ENCODE measurements at regions not wholly inside any gene's neighbourhood (a gene's known extent, or its start where the extent isn't known, plus 50 kb on each side); places are given as distances from the start of the nearest gene placed in this dataset.

- Histone ChIP-seq H3K36me3 (ENCODE audit: control insufficient read depth in 4 of 4, insufficient read depth in 3 of 4, low read depth in 1 of 4, low read length in 3 of 4) (no peaks in the 10 kb centered on the region), H3K4me1 (ENCODE audit: control insufficient read depth in 4 of 4, insufficient read depth in 4 of 4, low read length in 3 of 4) (peaks cover 0 to 6% (median 4%) of the 10 kb centered on the region in 4 donors), H3K9me3 (ENCODE audit: control insufficient read depth in 4 of 4, low read length in 3 of 4) (no peaks in the 10 kb centered on the region), H3K27ac (ENCODE audit: low read depth in 1 of 2, low read length in 2 of 2) (no peak overlapping the region), H3K4me3 (ENCODE audit: low read depth in 1 of 3, low read length in 3 of 3) (no peak overlapping the region), H3K9ac (ENCODE audit: low read depth in 1 of 2, low read length in 2 of 2) (no peak overlapping the region), H3K27me3 (ENCODE audit: control insufficient read depth in 4 of 4, insufficient read depth in 4 of 4, low read length in 3 of 4) (peaks cover 0 to 9% (median 0%) of the 10 kb centered on the region in 4 donors)
- DNase-seq (ENCODE audit: low spot score) = peak; percentile 74
- no peak for TF ChIP-seq TAF1 (conservative IDR thresholded peaks at IDR 0.05)
- TF ChIP-seq RAD21 (IDR thresholded peaks at IDR 0.05) = peak; percentile 82 to 89
- TF ChIP-seq, protein P1, sequence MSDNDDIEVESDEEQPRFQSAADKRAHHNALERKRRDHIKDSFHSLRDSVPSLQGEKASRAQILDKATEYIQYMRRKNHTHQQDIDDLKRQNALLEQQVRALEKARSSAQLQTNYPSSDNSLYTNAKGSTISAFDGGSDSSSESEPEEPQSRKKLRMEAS (IDR thresholded peaks at IDR 0.05) = peak; percentile 53
- peak; percentile 87 for TF ChIP-seq NR2F2 (IDR thresholded peaks at IDR 0.05)
- no peak for TF ChIP-seq GABPA (IDR thresholded peaks at IDR 0.05 in 1 of 2, conservative IDR thresholded peaks at IDR 0.05 in 1 of 2)
- TF ChIP-seq RXRA (IDR thresholded peaks at IDR 0.05) = peak; percentile 18 to 33
- TF ChIP-seq, protein P2, sequence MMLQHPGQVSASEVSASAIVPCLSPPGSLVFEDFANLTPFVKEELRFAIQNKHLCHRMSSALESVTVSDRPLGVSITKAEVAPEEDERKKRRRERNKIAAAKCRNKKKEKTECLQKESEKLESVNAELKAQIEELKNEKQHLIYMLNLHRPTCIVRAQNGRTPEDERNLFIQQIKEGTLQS (IDR thresholded peaks at IDR 0.05) = no peak
- TF ChIP-seq FOXA2 (IDR thresholded peaks at IDR 0.05) = no peak
- no peak for TF ChIP-seq EGR1 (IDR thresholded peaks at IDR 0.05; ENCODE audit: low read depth in 2 of 2)
- TF ChIP-seq, protein P3, sequence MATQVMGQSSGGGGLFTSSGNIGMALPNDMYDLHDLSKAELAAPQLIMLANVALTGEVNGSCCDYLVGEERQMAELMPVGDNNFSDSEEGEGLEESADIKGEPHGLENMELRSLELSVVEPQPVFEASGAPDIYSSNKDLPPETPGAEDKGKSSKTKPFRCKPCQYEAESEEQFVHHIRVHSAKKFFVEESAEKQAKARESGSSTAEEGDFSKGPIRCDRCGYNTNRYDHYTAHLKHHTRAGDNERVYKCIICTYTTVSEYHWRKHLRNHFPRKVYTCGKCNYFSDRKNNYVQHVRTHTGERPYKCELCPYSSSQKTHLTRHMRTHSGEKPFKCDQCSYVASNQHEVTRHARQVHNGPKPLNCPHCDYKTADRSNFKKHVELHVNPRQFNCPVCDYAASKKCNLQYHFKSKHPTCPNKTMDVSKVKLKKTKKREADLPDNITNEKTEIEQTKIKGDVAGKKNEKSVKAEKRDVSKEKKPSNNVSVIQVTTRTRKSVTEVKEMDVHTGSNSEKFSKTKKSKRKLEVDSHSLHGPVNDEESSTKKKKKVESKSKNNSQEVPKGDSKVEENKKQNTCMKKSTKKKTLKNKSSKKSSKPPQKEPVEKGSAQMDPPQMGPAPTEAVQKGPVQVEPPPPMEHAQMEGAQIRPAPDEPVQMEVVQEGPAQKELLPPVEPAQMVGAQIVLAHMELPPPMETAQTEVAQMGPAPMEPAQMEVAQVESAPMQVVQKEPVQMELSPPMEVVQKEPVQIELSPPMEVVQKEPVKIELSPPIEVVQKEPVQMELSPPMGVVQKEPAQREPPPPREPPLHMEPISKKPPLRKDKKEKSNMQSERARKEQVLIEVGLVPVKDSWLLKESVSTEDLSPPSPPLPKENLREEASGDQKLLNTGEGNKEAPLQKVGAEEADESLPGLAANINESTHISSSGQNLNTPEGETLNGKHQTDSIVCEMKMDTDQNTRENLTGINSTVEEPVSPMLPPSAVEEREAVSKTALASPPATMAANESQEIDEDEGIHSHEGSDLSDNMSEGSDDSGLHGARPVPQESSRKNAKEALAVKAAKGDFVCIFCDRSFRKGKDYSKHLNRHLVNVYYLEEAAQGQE (IDR thresholded peaks at IDR 0.05) = peak; percentile 44
- TF ChIP-seq, protein P4, sequence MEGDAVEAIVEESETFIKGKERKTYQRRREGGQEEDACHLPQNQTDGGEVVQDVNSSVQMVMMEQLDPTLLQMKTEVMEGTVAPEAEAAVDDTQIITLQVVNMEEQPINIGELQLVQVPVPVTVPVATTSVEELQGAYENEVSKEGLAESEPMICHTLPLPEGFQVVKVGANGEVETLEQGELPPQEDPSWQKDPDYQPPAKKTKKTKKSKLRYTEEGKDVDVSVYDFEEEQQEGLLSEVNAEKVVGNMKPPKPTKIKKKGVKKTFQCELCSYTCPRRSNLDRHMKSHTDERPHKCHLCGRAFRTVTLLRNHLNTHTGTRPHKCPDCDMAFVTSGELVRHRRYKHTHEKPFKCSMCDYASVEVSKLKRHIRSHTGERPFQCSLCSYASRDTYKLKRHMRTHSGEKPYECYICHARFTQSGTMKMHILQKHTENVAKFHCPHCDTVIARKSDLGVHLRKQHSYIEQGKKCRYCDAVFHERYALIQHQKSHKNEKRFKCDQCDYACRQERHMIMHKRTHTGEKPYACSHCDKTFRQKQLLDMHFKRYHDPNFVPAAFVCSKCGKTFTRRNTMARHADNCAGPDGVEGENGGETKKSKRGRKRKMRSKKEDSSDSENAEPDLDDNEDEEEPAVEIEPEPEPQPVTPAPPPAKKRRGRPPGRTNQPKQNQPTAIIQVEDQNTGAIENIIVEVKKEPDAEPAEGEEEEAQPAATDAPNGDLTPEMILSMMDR (IDR thresholded peaks at IDR 0.05; ENCODE audit: low read depth, low read length, missing input control) = peak; percentile 84
- TF ChIP-seq SP1 (IDR thresholded peaks at IDR 0.05) = no peak
- TF ChIP-seq JUND (IDR thresholded peaks at IDR 0.05) = no peak
- no peak for TF ChIP-seq HNF4G (IDR thresholded peaks at IDR 0.05)
- no peak for TF ChIP-seq HNF4A (conservative IDR thresholded peaks at IDR 0.05)
- no peak for TF ChIP-seq FOXA1 (IDR thresholded peaks at IDR 0.05)
- TF ChIP-seq YY1 (IDR thresholded peaks at IDR 0.05) = peak; percentile 31
- TF ChIP-seq ZBTB33 (IDR thresholded peaks at IDR 0.05) = no peak
- WGBS = 8% methylated on average over 31 of the region's 31 CpGs
Observed at GRCh38 chr9:119556129-119556875, 187.1 kb upstream of the BRINP1 start.

Data from liver (tissue), 8 donors.